NB4 (cell line): ENCODE measurements at regions not wholly inside any gene's neighbourhood (a gene's known extent, or its start where the extent isn't known, plus 50 kb on each side); places are given as distances from the start of the nearest gene placed in this dataset.

ENCODE experiments used
- CTCF ChIP-seq: IDR thresholded peaks from one replicate; pipeline ENCODE4 v1.5.1; 2012; ENCODE audit warnings: low read depth, low read length
- MAX ChIP-seq: IDR thresholded peaks from 2 replicates; pipeline ENCODE4 v1.6.1; 2011; ENCODE audit warnings: low read depth, low read length
- MYC ChIP-seq: IDR thresholded peaks from 2 replicates; pipeline ENCODE4 v1.6.1; 2011; ENCODE audit warnings: low read depth, low read length
- POLR2A ChIP-seq: IDR thresholded peaks from 2 replicates; pipeline ENCODE4 v1.6.1; 2011; ENCODE audit warnings: mild to moderate bottlenecking; ENCODE audit not compliant: insufficient read length; ENCODE audit errors: extremely low read depth

- no peak for TF ChIP-seq CTCF
- no peak for TF ChIP-seq POLR2A
- TF ChIP-seq MAX = no peak
- no peak for TF ChIP-seq MYC
Observed at GRCh38 chr2:239642406-239643004, 241.7 kb upstream of the HDAC4 start.
